SK-N-MC (cell line): ENCODE measurements at regions not wholly inside any gene's neighbourhood (a gene's known extent, or its start where the extent isn't known, plus 50 kb on each side); places are given as distances from the start of the nearest gene placed in this dataset.

ENCODE experiments used
- EZH2 ChIP-seq: fragments of 200-600 bp; sonication (generic); IDR thresholded peaks from one replicate; pipeline ENCODE4 v1.6.1; 2017; ENCODE audit warnings: antibody characterized with exemption
- POLR2AphosphoS5 ChIP-seq: IDR thresholded peaks from 2 replicates; pipeline ENCODE4 v1.6.1; 2012; ENCODE audit warnings: mild to moderate bottlenecking, low read depth, low read length, borderline replicate concordance

GRCh38 chr15:69801144-69801543 lies 296.6 kb downstream of the TLE3 start:
- TF ChIP-seq POLR2AphosphoS5 = no peak
- TF ChIP-seq EZH2 = no peak
